ENCODE measurements at regions not wholly inside any gene's neighbourhood (a gene's known extent, or its start where the extent isn't known, plus 50 kb on each side); places are given as distances from the start of the nearest gene placed in this dataset.

DNA sequence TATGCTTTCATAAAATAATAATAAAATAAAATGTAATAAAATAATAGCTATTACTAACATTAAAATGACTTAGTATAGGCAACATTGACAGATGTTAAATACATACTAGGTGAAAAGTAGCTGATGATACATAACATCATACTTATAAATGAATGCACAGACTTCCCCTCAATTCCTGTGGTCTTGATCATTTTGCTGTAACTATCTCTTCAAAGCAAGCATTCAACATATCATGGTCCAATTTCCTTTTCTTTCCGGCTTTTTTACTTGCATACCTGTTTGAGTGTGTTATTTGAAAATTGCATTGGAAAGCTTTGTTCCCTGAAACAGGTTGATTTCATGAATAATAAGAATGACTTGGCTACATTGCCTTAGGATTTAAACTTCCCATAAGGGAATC, 309.3 kb downstream of the HDGFL1 start:
- DNase-seq (ENCODE audit: low read depth): no peak
- Histone ChIP-seq H3K4me3 (ENCODE audit: low read depth, low read length) (no peak overlapping the region), H3K36me3 (ENCODE audit: control insufficient read depth, insufficient read depth, low read length) (no peaks in the 10 kb centered on the region), H3K27me3 (ENCODE audit: control insufficient read depth, insufficient read depth, low read length) (no peaks in the 10 kb centered on the region)
- TF ChIP-seq, protein P1, sequence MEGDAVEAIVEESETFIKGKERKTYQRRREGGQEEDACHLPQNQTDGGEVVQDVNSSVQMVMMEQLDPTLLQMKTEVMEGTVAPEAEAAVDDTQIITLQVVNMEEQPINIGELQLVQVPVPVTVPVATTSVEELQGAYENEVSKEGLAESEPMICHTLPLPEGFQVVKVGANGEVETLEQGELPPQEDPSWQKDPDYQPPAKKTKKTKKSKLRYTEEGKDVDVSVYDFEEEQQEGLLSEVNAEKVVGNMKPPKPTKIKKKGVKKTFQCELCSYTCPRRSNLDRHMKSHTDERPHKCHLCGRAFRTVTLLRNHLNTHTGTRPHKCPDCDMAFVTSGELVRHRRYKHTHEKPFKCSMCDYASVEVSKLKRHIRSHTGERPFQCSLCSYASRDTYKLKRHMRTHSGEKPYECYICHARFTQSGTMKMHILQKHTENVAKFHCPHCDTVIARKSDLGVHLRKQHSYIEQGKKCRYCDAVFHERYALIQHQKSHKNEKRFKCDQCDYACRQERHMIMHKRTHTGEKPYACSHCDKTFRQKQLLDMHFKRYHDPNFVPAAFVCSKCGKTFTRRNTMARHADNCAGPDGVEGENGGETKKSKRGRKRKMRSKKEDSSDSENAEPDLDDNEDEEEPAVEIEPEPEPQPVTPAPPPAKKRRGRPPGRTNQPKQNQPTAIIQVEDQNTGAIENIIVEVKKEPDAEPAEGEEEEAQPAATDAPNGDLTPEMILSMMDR (IDR thresholded peaks at IDR 0.05; ENCODE audit: insufficient read depth, low read length, poor library complexity, severe bottlenecking): no peak

DNA sequence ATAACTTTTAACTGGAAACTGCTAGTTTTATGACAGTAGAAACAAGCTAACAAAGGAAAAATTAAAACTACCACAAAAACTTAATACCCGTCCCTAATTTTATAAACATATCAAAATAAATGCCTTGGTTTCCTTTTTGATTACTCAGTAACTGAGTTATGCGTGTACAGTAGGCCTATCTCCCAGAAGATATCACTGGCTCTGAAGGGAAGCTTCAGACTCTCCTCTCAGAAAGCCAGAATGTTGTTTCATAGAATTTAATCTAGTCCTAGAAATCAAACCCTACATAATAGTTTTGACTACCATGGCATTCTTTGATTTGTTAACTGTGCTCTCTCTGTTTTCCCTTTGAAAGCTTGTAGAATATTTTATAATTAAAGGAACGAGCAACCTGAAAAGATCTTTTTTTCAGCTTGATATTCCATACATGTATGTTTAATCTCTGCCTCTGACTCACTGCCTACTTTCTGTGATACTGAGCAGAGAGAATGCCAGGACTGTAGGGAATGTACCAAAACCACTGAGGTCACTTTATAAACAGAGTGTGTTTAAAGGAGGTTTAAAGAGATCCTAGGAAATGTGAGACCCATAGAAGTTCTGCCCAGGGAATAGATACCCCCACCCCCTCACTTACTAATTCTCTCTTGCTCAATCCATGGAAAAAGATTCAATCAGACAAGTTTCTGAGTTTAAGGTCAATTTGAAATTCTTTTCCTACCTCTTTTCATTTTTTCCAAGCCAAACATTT, 311.5 kb downstream of the HDGFL1 start:
- no peaks in the 10 kb centered on the region for H3K27me3 ChIP-seq (ENCODE audit: control insufficient read depth, insufficient read depth, low read length)
- TF ChIP-seq, protein P1 (IDR thresholded peaks at IDR 0.05; ENCODE audit: insufficient read depth, low read length, poor library complexity, severe bottlenecking): no peak
- peak; percentile 95 for DNase-seq (ENCODE audit: low read depth)
- no peaks in the 10 kb centered on the region for H3K36me3 ChIP-seq (ENCODE audit: control insufficient read depth, insufficient read depth, low read length)
- no peak overlapping the region for H3K4me3 ChIP-seq (ENCODE audit: low read depth, low read length)

DNA sequence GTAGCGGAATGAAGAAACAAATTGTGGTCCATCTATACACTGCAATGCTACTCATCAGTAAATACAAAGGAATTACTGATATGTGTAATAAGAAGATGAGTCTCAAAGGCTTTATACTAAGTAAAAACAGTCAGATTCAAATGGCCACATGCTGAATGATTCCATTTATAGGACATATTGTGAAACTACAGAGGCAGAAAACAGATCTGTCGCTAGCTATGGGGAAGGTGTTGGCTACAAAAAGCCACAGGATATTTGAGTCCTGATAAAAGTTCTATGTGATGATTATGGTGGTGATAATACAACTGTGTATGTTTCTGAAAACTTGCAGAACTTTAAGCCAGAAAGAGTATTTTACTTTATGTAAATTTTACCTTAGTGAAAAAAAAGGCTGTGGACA, 313.2 kb downstream of the HDGFL1 start:
- no peak for DNase-seq (ENCODE audit: low read depth)
- TF ChIP-seq, protein P1 (IDR thresholded peaks at IDR 0.05; ENCODE audit: insufficient read depth, low read length, poor library complexity, severe bottlenecking): no peak
- Histone ChIP-seq H3K36me3 (ENCODE audit: control insufficient read depth, insufficient read depth, low read length) (no peaks in the 10 kb centered on the region), H3K27me3 (ENCODE audit: control insufficient read depth, insufficient read depth, low read length) (no peaks in the 10 kb centered on the region), H3K4me3 (ENCODE audit: low read depth, low read length) (no peak overlapping the region)

DNA sequence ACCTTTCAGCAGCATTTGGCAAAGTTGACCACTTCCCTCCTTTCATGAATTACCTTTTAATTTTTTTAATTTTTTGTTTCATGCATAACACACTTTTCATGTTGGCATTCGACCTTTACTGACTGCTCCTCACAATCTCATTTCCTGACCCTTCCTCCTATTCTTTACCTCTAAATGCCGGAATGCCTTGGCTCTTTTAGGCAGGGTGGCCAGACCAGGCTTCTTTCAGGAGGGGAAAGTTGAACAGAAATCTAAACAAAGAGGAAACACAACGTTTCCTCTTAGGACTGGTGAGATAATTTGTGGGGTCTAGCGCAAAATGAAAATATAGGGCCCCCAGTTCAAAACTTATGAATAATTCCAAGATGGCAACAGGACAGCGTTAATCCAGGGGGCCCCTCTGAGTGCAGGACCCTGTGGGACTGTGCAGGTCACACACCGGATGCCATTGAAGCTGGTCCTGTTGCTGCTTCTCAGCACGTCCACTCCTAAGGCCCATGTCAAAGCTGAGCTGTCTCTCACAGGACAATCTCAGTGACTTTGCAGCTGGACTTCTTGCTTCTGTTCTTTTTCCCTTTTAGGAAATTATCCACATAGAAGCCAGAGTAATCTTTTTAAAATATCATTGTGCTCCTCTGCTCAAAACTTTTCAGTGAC, 313.8 kb downstream of the HDGFL1 start:
- TF ChIP-seq, protein P1 (IDR thresholded peaks at IDR 0.05; ENCODE audit: insufficient read depth, low read length, poor library complexity, severe bottlenecking): no peak
- no peaks in the 10 kb centered on the region for H3K27me3 ChIP-seq (ENCODE audit: control insufficient read depth, insufficient read depth, low read length)
- no peak for DNase-seq (ENCODE audit: low read depth)
- no peak overlapping the region for H3K4me3 ChIP-seq (ENCODE audit: low read depth, low read length)
- no peaks in the 10 kb centered on the region for H3K36me3 ChIP-seq (ENCODE audit: control insufficient read depth, insufficient read depth, low read length)

DNA sequence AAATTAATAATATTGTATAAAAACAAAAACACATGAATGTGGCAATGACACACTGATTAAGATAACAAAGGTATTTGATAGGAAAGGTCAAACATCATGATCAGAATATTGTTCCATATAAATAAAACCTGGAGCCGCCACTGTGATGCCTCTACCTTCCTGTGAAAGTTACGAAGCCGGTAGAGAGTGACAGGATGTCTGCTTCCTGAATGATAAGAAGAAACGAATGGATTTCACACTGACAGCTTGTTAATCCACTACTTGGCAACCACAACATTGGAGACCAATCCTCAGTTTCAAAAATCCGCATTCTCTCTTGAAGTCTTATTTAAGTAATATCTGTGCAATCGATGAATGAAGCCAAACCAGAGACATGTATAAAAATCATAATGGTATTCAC, 315.1 kb downstream of the HDGFL1 start:
- TF ChIP-seq, protein P1 (IDR thresholded peaks at IDR 0.05; ENCODE audit: insufficient read depth, low read length, poor library complexity, severe bottlenecking): no peak
- DNase-seq (ENCODE audit: low read depth): no peak
- Histone ChIP-seq H3K4me3 (ENCODE audit: low read depth, low read length) (no peak overlapping the region), H3K36me3 (ENCODE audit: control insufficient read depth, insufficient read depth, low read length) (no peaks in the 10 kb centered on the region), H3K27me3 (ENCODE audit: control insufficient read depth, insufficient read depth, low read length) (no peaks in the 10 kb centered on the region)

All from kidney epithelial cell (primary cell).